T-helper 2 cell (primary cell): ENCODE measurements at regions not wholly inside any gene's neighbourhood (a gene's known extent, or its start where the extent isn't known, plus 50 kb on each side); places are given as distances from the start of the nearest gene placed in this dataset.

Experiments used
- DNase-seq, 5 experiments: peaks; one replicate each; pipeline versions ENCODE4 v3.0.0 to v3.0.0-alpha.2; 2012 to 2022

DNA sequence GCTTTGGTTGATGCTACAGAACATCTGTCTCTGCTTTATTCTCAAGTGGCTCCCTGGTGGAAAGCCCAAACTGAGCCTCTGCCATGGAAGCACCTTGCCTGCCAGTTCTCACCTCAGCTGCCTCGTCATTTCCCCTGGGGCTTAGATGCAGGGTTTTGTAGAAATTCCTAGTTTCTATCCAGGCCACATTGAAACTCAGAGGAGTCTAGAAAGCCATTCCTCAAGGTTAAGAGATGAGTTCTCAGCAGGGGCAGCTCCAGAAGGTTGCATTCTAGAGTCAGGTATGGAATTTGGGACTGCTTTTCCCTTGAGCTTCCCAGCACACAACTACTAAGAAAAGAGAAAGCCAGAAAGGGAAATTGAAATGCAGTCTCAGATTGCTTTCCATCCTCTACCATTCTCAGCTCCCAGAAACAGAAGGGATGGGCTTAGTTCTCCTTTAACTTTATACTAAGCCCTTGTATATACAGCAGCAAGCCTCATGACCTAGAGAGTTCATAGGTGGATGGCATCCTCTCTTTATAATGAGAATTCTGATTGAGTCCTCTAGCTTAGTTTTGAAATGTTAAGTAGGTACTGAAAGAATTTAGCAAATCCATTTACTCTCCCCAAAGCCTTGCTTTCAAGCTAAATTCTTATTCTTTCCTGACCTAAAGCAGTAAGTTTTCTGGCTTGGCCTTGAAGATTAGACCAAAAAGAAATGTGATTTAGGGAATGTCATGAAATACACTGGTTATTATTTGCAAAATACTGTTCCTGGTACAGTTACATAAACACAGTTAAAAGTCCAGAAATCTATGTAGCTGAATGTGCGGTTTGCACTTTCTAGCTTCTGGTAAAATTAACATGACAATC is 66.0 kb upstream of the MEF2C start:
- DNase-seq: no peak

DNA sequence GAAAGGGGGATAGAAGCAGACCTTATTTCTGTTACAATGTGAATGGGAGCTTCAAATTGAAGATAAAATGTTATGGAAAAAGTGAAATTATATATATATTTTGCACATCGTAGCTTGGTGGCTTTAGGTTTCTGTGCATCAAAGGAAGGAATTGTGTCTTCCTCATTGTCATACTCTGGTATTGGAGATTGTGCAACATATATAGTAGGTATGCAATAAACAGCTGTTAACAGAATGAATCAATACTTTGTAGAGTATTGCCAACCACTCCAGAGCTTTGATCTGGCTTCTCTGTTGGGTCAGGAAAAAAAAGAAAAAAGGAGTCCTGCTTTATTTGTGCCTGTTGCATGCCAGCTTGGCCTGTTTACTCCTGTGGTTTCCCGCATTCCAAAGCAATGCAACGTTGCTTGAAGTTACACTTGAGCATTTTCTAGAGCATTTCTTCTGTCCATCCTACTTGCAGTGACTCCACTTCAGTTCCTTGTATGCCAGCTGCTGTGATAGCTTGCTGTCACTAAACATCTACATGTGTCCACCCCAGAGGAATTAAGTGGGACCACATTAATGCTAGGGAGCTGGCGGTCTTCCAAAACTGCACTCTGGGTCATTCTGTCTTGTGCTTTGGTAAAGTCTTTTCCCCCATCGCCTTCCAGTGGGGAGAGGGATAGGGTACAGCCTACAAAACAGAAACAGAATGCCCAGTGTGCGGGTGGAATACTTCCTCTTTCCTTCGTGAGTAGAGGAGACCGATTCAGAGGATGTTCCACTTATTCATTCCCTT is 62.0 kb upstream of the MEF2C start:
- no peak for DNase-seq

DNA sequence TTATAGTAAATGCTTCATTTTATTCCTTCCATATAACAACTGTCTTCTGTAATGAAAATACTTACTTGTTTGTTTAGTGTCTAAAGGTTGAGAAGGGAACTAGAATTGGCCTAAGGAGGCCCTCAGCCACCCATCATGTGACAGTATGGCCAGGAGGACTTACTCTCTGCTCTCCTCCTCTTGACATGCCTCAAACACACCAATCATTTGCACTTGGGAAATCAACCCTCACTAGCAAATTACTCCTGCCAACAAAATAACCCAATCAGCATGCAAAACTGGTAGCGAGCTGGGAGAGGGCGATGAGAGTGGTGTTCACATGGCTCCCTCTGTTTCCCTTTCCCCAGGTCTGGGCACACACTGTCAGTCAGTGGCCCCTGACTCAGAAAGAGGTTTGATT is 58.6 kb upstream of the MEF2C start:
- DNase-seq: no peak

DNA sequence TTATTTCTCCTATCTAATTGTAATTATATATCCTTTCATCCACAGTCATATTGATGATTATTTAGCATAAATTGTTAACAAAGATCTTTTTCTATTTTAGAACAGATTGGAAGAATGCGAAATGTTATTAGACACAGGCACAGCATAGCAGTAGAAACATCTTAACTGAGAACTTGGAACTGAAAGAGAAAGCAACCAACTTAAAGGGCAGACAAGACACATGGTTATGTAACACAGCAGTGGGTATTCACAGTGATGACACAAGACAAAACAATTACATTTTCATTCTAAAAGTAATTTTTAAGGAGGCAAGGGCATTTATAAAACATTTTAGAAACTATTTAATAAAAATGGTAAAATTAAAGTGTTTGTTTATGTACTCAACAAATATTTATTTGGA is 57.7 kb upstream of the MEF2C start:
- peak in 1 of 5 experiments; percentile 5 for DNase-seq

DNA sequence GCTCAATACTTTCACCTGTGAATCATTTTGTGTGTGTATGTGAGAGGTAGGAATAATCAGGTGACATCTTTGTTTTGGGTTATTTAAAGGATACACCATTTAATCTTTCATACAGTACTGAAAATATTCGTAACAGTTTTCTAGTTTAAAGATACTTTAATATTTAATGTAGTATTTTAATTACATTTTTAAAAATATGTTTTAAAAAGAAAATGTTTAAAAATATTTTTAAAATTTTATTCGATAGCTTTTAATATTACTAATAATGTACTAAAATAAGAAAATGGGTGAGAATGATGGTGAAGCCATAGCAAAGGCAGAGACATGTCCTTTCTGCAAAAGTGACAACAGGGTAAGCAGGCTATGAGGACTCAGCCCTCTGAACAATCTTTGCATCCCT is 56.3 kb upstream of the MEF2C start:
- DNase-seq: no peak

DNA sequence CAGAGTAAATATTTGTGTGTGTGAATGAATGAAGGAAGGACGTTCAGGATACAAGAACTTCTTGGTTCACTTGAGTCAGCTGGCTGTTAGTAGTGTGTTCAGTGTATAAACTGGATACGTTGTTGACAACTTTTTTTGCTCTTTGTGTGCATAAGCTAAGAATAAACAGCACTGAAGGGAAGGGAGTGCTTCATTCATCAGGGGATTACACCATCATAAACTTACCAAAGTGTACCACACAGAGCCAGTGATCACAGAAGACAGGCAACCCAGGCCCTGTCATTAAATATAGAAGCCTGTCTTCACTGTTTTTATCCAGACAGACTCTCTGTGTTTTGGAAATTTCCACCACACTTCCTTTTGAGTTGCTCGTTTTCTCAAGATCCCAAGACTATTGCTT is 55.5 kb upstream of the MEF2C start:
- DNase-seq: no peak

DNA sequence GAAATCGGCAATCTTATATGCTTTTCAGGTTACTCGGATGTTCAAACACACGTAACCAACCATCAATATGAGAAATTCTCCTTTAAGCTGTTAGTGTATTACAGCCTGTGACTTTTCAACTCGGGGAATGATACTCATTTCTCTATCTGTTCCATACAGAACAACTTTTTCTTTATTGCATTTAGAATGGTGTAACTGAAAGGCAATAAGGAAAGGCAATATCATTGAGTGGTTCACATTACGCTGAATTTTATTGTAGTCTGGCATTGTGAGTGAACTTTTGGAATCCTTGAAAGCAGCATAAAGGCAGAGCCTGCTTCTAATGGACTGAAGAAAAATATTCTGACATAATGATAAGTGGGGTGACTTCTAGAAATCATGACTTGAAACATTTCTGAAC is 54.4 kb upstream of the MEF2C start:
- no peak for DNase-seq

DNA sequence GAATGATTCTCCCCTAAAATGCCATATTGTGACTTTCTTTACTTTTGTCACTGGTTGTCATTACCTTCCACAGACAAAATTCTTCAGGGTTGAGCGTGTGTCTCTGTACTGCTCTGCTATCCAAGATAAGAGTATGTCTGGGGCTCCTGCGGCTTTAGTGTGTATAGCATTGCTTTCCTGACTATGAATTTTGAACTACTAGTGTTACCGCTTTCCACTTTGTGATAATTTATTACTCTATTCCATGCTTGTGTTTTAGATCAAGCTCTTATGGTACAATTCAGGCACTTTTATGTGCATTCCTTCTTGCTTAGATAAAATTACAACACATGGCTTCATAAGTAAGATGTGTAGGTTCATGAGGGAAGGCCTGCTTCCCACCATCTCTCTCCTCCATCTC is 51.5 kb upstream of the MEF2C start:
- DNase-seq: no peak
